GM12878 (cell line): ENCODE measurements at regions not wholly inside any gene's neighbourhood (a gene's known extent, or its start where the extent isn't known, plus 50 kb on each side); places are given as distances from the start of the nearest gene placed in this dataset.

Source experiments
- ATAC-seq: fragments of 200-7000 bp; cut with Tn5 transposase; 3 replicates; pipeline ENCODE4 v1.9.1; 2020; ENCODE audit warnings: mild to moderate bottlenecking, moderate library complexity
- BruUV-seq: library from RNA; stranded (reverse); fragments of 400-500 nt; replicated peaks from 2 replicates; lab custom pipeline; 2021; lab: Mats Ljungman, UMichigan
- CTCF ChIA-PET: fragments of 300-600 bp; sonication (Branson Sonifier 250); formaldehyde crosslinking; extraction: SDS; loops from one replicate; lab custom pipeline; 2021; ENCODE audit warnings: inconsistent platforms; lab: Yijun Ruan, JAX
- POLR2A ChIA-PET: fragments of 350-600 bp; formaldehyde crosslinking; extraction: SDS; loops from one replicate; lab custom pipeline; 2021; ENCODE audit warnings: inconsistent platforms; lab: Charles Lee
- RAD21 ChIA-PET: fragments of 300-600 bp; sonication (Branson Sonifier 250); formaldehyde crosslinking; loops from one replicate; lab custom pipeline; 2023; ENCODE audit warnings: antibody characterized with exemption; ENCODE audit not compliant: unreplicated experiment; lab: Charles Lee
- SMC1A ChIA-PET: fragments of 300-600 bp; sonication (Branson Sonifier 250); formaldehyde crosslinking; loops from one replicate; lab custom pipeline; 2023; ENCODE audit not compliant: unreplicated experiment, uncharacterized antibody; lab: Charles Lee
- DNase-seq: peaks from one replicate; pipeline ENCODE4 v3.0.0-alpha.2; 2011; ENCODE audit warnings: low read depth, low spot score
- FAIRE-seq: peaks from 3 replicates; lab custom pipeline; 2011; peaks lifted over from hg19 to GRCh38; lab: Jason Lieb, UNC
- H2AFZ ChIP-seq: 2 replicates; pipeline ENCODE4 v1.6.0; 2011; ENCODE audit warnings: low read depth, low read length, control low read depth; ENCODE audit not compliant: control insufficient read depth
- H3K27ac ChIP-seq: 2 replicates; pipeline ENCODE4 v1.5.1; 2011; ENCODE audit warnings: control low read depth; ENCODE audit not compliant: control insufficient read depth, insufficient read depth
- H3K27me3 ChIP-seq, 2 experiments: replicated peaks in 1 of 2; 2 replicates each; pipeline versions ENCODE4 v1.6.0 to v1.6.1; 2011; ENCODE audit warnings: low read length in 1 of 2; ENCODE audit not compliant: control insufficient read depth in 2 of 2, insufficient read depth in 2 of 2
- H3K36me3 ChIP-seq, 2 experiments: 2 replicates each; pipeline ENCODE4 v1.5.1; 2011; ENCODE audit warnings: low read length in 1 of 2; ENCODE audit not compliant: control insufficient read depth in 2 of 2, insufficient read depth in 2 of 2
- H3K4me1 ChIP-seq: 2 replicates; pipeline ENCODE4 v1.6.1; 2011; ENCODE audit warnings: mild to moderate bottlenecking, low read length, moderate library complexity, mixed read lengths; ENCODE audit not compliant: control insufficient read depth, insufficient read depth
- H3K4me2 ChIP-seq: 2 replicates; pipeline ENCODE4 v1.6.0; 2011; ENCODE audit warnings: control low read depth; ENCODE audit not compliant: control insufficient read depth, insufficient read depth
- H3K4me3 ChIP-seq: fragments of 200-600 bp; sonication (generic); 2 replicates; pipeline ENCODE4 v1.5.1; 2016
- H3K79me2 ChIP-seq: 2 replicates; pipeline ENCODE4 v1.6.0; 2011; ENCODE audit warnings: low read length; ENCODE audit not compliant: control insufficient read depth, insufficient read depth
- H3K9ac ChIP-seq: 2 replicates; pipeline ENCODE4 v1.8.0; 2011; ENCODE audit warnings: low read length, control low read depth, mixed read lengths; ENCODE audit not compliant: control insufficient read depth, insufficient read depth
- H3K9me3 ChIP-seq: replicated peaks from 3 replicates; pipeline ENCODE4 v1.5.1; 2011; ENCODE audit warnings: mild to moderate bottlenecking, low read length; ENCODE audit not compliant: control insufficient read depth, insufficient read depth
- H4K20me1 ChIP-seq: 2 replicates; pipeline ENCODE4 v1.6.0; 2011; ENCODE audit not compliant: control insufficient read depth, insufficient read depth
- BACH1 ChIP-seq: fragments of 450-650 bp; IDR thresholded peaks from 2 replicates; pipeline ENCODE4 v1.6.1; 2017; ENCODE audit warnings: mild to moderate bottlenecking, borderline replicate concordance
- CBFB ChIP-seq: IDR thresholded peaks from 2 replicates; pipeline ENCODE4 v1.6.1; 2016; ENCODE audit warnings: antibody characterized with exemption, low read depth
- CBX3 ChIP-seq: fragments of 200-600 bp; sonication (generic); IDR thresholded peaks from 2 replicates; pipeline ENCODE4 v1.6.1; 2016; ENCODE audit warnings: low read depth, borderline replicate concordance
- CTCF ChIP-seq, 3 experiments: IDR thresholded peaks in 2 of 3; conservative IDR thresholded peaks in 1 of 3; 2 replicates each; pipeline ENCODE4 v1.5.1; 2011; ENCODE audit warnings: low read depth in 3 of 3, low read length in 3 of 3, mild to moderate bottlenecking in 3 of 3, control low read depth in 2 of 3, moderate library complexity in 2 of 3, inconsistent platforms in 1 of 3, mixed read lengths in 1 of 3; ENCODE audit not compliant: control insufficient read depth in 2 of 3, insufficient read depth in 1 of 3; ENCODE audit errors: extremely low read depth in 1 of 3
- EED ChIP-seq: sonication (generic); IDR thresholded peaks from 2 replicates; pipeline ENCODE4 v1.6.1; 2016; ENCODE audit warnings: antibody characterized with exemption, low read depth
- EZH2 ChIP-seq: IDR thresholded peaks from 2 replicates; pipeline ENCODE4 v1.6.1; 2012; ENCODE audit warnings: low read depth, mild to moderate bottlenecking, control low read depth, inconsistent platforms, low read length, borderline replicate concordance; ENCODE audit not compliant: control insufficient read depth
- HCFC1 ChIP-seq: fragments of 150-350 bp; IDR thresholded peaks from 2 replicates; pipeline ENCODE4 v1.6.1; 2014; ENCODE audit warnings: low read length
- MYB ChIP-seq: fragments of 150-350 bp; IDR thresholded peaks from 2 replicates; pipeline ENCODE4 v1.6.1; 2014; ENCODE audit warnings: mild to moderate bottlenecking, low read depth, low read length, borderline replicate concordance
- NFIC ChIP-seq: IDR thresholded peaks from 2 replicates; pipeline ENCODE4 v1.6.1; 2012; ENCODE audit warnings: low read depth, mild to moderate bottlenecking, inconsistent platforms, low read length, moderate library complexity
- PAX8 ChIP-seq: fragments of 450-650 bp; IDR thresholded peaks from 2 replicates; pipeline ENCODE4 v1.6.1; 2017; ENCODE audit warnings: mild to moderate bottlenecking, moderate library complexity
- PRDM15 ChIP-seq: fragments of 450-650 bp; formaldehyde crosslinking; IDR thresholded peaks from 2 replicates; pipeline ENCODE4 v1.4.0; 2020; ENCODE audit warnings: mild to moderate bottlenecking, moderate library complexity
- RFX5 ChIP-seq: IDR thresholded peaks from 2 replicates; pipeline ENCODE4 v1.6.1; 2011; ENCODE audit warnings: low read depth, low read length, improper control_type of control experiment
- SP1 ChIP-seq: IDR thresholded peaks from one replicate; pipeline ENCODE4 v1.6.1; 2011; ENCODE audit warnings: low read depth, low read length
- TAF1 ChIP-seq: IDR thresholded peaks from 2 replicates; pipeline ENCODE4 v1.6.1; 2011; ENCODE audit warnings: mild to moderate bottlenecking, low read depth, low read length, borderline replicate concordance
- TARDBP ChIP-seq: IDR thresholded peaks from 2 replicates; pipeline ENCODE4 v1.6.1; 2016; ENCODE audit warnings: borderline replicate concordance
- ZBTB33 ChIP-seq: fragments of 450-650 bp; IDR thresholded peaks from 2 replicates; pipeline ENCODE4 v1.6.1; 2017; ENCODE audit warnings: mild to moderate bottlenecking
- ZSCAN29 ChIP-seq: fragments of 450-650 bp; IDR thresholded peaks from 2 replicates; pipeline ENCODE4 v1.6.1; 2017; ENCODE audit warnings: mild to moderate bottlenecking, moderate library complexity
- in situ Hi-C: fragments of 300-500 bp; cut with MboI; formaldehyde crosslinking; loops from 9 replicates; pipeline ENCODE4 v1.14.3; 2018; ENCODE audit warnings: mixed read lengths
- intact Hi-C: fragments of 100-400 bp; cut with micrococcal nuclease; formaldehyde crosslinking; loops from one replicate; pipeline ENCODE4 v1.14.2; 2022; ENCODE audit not compliant: unreplicated experiment

GRCh38 chr12:89020121-89020480 is 332.2 kb downstream of the DUSP6 start:
- Histone ChIP-seq H3K4me3 (no peak overlapping the region), H2AFZ (no peak overlapping the region), H3K4me2 (no peak overlapping the region), H3K27me3 (no peaks in the 10 kb centered on the region), H3K9me3 (no peaks in the 10 kb centered on the region), H4K20me1 (no peaks in the 10 kb centered on the region), H3K4me1 (no peaks in the 10 kb centered on the region), H3K36me3 (no peaks in the 10 kb centered on the region), H3K27ac (no peak overlapping the region), H3K79me2 (no peaks in the 10 kb centered on the region), H3K9ac (no peak overlapping the region)
- no TSS peak for BruUV-seq
- ChIA-PET SMC1A (interaction anchor here (0.9 to 2.3 kb wide), 5 partner anchors 408 to 463 kb away, joined by 3 to 23 read pairs (median 4); no protein-coding TSS in a partner anchor), POLR2A (interaction anchor here (0.6 kb wide), 2 partner anchors 264 to 929 kb away, joined by 3 to 4 read pairs; no protein-coding TSS in a partner anchor), RAD21 (interaction anchor here (1.7 to 3.2 kb wide), 2 partner anchors 441 to 447 kb away, joined by 8 to 31 read pairs; no protein-coding TSS in a partner anchor), CTCF (interaction anchor here (1.0 to 6.1 kb wide), 6 partner anchors 9 to 502 kb away, joined by 4 to 94 read pairs (median 6); no protein-coding TSS in a partner anchor)
- in situ Hi-C loops (no loop called here), intact Hi-C loops (no loop called here)
- FAIRE-seq (no peak), DNase-seq (no peak), ATAC-seq (no peak)
- TF ChIP-seq RFX5: no peak
- TF ChIP-seq PRDM15 (CRISPR knock-in tag): no peak
- no peak for TF ChIP-seq TARDBP
- TF ChIP-seq PAX8: no peak
- TF ChIP-seq EZH2: no peak
- TF ChIP-seq ZSCAN29: no peak
- no peak for TF ChIP-seq SP1
- no peak for TF ChIP-seq EED
- no peak for TF ChIP-seq BACH1
- no peak for TF ChIP-seq CBFB
- no peak for TF ChIP-seq TAF1
- no peak for TF ChIP-seq ZBTB33
- no peak for TF ChIP-seq NFIC
- TF ChIP-seq MYB: no peak
- TF ChIP-seq HCFC1: no peak
- TF ChIP-seq CBX3: no peak
- TF ChIP-seq CTCF (IDR thresholded peaks at IDR 0.05 in 2 of 3, conservative IDR thresholded peaks at IDR 0.05 in 1 of 3; ENCODE audit: control insufficient read depth in 2 of 3, extremely low read depth in 1 of 3, insufficient read depth in 1 of 3, low read depth in 3 of 3, low read length in 3 of 3): no peak
